CD1c-positive myeloid dendritic cell (primary cell): ENCODE measurements at regions not wholly inside any gene's neighbourhood (a gene's known extent, or its start where the extent isn't known, plus 50 kb on each side); places are given as distances from the start of the nearest gene placed in this dataset.

Experiments used
- DNase-seq: peaks from one replicate; pipeline ENCODE4 v3.0.0-alpha.2; 2016; ENCODE audit errors: extremely low spot score

DNA sequence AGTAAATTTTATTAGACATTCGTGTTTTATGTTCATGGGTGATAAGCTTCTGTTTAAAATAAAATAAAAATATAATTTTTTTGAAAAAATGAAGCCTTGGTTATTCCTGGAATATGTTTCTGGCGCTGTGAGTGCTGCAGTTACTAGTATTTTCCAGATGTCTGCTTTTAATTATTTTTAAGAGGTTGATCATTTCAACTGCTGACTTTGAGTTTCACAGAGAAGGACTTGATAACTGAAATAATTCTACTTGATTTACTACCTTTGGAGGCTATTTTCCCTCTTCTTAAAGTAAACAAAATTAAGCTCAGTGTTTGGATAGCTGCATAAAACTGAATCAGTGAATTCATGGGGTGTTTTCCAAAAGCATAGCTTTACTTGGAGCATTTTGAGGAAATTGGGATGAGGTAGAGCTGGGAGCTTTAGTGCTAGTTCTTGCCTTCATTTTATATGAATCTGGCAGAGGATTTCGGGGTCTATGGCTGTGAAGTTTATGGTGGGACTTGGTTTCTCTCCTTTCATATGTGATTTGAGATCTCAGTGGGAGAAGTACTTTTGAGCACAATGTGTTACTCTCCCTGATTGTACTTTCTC, 666.5 kb downstream of the DCDC2C start:
- no peak for DNase-seq

GRCh38 chr2:4370422-4371090, 667.2 kb downstream of the DCDC2C start:
- DNase-seq, result no peak

DNA sequence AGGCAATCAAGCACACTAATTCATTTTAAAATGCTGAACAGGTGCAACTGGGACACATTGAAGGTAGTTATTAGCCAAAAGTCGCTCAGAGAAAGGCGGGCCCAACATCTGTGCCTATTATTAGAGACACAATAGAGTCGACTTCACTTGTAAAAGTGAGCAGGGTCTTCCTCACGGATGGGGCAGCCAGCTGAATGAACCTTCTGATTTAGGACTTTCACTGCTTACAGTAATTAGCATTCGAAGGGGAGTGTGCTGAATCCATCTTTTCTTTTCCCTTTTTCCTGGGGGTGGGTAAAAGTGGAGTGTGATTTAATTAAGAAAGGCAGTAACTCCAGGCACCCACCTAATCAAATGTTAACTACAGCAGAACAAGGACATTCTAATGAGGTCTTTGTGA, 677.7 kb downstream of the DCDC2C start:
- no peak for DNase-seq

DNA sequence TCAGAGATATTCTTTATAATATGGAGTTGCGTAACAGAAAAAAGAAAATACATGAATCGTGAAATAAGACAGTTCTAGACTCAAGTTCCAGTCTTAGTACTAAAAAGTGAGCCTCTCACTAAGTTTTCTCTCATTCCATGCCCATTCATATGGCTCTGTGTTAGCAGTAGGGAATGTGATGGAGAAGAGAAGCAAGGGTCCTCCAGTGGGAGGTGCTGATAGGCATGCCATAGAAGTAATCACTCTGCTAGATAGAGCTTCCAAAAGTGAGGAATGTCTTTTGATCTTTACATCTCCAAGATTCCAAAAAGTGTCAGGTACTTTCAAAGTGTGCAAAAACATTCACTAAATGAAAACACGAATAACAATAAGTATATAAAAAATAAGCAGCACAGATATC, 678.4 kb downstream of the DCDC2C start:
- no peak for DNase-seq

GRCh38 chr2:4391013-4391412, 687.6 kb downstream of the DCDC2C start:
- DNase-seq, result no peak

DNA sequence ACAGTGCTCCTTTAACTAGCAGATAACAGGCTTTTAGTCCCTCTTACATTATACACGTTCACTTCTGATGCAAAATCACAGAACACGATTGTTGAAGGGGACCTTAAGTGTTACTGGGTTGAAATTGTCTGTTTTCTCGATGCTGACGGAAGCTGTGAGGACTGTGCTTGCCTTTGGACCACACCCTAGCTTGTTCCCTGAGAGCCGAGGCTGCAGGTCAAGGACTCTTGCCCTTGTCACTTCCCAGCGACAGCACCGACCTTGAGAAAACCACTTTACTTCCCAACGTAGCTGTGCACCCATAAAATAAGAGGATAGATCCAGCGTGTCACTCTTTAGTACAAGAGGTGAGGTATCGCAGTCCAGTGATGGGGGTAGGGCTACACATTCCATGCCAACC, 701.0 kb downstream of the DCDC2C start:
- no peak for DNase-seq

GRCh38 chr2:4408321-4408720, 704.9 kb downstream of the DCDC2C start:
- no peak for DNase-seq

GRCh38 chr2:4412637-4413187, 709.3 kb downstream of the DCDC2C start:
- no peak for DNase-seq

DNA sequence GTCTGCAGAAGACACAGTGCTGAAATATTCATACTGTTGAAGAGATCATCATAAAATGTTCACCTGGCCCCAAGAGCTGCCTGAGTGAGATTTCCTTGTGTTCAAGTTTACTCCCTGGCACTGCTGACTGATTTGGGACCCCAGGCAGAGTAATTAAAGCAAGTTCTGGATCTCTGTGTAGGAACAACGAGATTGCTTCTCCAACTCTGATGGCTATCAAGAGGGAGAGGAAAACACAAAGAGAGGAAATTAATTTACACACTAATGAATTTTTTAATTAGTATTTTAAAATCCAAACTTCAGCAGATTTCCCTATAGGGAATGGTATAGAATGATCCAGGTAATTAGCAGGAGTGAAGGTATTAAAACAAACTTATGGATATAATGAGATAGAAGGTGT, 711.8 kb downstream of the DCDC2C start:
- DNase-seq, result no peak

DNA sequence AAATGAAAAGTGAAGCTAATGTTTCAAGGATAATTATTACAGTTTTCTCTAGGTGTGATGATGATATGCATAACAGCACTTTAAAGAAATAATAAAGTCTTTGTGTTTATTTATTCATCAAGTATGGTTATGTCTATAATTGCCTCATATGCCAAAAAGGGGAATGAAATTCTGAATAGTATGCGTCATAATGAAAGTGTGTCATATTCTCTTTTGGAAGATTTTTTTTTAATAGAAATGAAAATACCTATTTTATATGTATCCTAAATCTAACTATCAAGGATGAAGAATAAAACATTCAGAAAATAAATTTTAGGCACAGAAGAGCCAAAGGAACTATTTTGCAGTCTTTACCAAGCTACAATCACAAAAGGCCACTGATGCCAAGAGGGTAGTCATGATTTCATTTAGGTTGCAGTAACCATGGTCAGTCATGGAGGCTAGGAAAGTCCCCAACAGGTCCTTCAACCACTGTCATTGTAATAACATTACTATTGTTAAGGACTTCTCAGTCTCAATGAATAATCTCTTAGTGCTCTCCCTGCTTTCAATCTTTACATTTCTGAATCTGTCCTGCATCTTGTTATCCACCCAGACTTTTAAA, 712.5 kb downstream of the DCDC2C start:
- no peak for DNase-seq

GRCh38 chr2:4416431-4416830, 713.1 kb downstream of the DCDC2C start:
- DNase-seq, result no peak

DNA sequence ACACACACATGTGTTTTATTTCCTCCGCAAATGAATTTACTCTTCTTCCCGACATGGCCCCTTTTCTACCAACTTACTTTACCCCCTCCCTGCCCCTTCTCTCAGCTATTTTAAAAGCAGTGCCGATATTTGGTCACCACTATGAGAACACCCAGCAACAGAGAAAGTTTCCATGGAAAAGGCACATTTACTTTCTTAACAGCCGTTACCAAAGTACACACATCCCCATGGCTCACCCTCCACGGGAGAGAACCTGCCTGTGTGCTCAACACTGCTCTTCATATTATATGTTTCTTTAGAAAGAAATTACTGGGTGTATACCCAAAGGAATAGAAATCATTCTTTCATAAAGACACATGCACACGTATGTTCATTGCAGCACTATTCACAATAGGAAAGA, 714.4 kb downstream of the DCDC2C start:
- DNase-seq, result no peak

DNA sequence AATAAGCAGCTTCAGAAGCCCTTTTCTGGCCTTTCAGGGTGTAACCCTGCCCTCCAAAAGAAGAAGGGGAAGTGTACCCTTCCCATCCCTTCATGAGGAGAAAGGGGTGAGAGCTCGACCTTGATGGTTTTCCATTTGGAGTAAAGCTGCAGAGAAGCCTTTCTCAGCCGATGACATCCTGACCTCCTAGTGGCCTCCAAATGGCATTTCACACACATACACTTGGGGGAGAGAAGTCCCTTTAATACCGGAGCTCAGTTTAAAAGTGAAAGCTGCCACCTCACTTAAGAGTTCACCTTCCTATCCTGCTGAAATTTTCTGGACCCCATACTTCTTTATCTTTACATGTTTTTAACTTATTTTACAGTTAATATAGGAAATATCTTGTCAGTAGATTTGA, 716.7 kb downstream of the DCDC2C start:
- DNase-seq, result no peak

- no peak for DNase-seq
These were observed 720.8 kb downstream of the DCDC2C start for GRCh38 chr2:4424153-4424552.

GRCh38 chr2:4427083-4427482, 723.7 kb downstream of the DCDC2C start:
- no peak for DNase-seq

DNA sequence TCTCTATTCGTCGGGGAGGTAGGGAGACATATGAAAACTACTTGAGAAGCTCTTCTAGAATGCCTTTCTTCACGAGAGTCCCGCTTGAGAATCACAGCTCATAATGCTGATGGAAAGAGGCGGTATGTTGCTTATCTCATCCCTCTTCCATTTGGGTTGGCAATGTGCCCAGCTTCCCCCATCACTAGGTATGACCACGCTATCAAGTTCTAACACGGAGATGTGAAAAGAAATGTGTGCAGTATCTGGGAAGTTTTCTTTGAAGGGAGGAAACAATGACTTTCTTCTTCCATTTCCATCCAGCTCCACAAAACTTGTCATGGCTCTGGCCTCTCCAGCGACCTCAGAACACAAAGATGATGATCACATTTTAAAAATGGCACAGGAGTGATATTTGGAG, 742.4 kb downstream of the DCDC2C start:
- DNase-seq, result no peak

DNA sequence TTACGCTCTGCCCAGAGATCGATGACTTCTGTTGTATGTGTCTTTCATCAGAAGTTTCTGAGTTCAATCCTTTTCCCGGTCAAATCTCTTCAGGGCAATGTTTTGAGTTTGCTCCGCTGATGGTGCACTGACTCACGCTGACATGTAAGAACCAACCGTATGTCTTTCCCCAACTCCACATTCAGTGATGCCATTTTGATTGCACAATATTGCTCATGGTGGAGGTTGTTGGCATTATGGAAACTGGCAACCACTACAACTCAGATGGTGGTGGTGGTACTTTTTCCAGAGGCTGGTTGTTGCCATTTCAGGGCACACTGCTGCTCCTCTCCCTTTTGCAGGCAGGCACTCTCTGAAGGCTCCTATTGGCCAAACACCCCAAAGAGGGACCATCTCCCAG, 751.5 kb downstream of the DCDC2C start:
- DNase-seq, result no peak

DNA sequence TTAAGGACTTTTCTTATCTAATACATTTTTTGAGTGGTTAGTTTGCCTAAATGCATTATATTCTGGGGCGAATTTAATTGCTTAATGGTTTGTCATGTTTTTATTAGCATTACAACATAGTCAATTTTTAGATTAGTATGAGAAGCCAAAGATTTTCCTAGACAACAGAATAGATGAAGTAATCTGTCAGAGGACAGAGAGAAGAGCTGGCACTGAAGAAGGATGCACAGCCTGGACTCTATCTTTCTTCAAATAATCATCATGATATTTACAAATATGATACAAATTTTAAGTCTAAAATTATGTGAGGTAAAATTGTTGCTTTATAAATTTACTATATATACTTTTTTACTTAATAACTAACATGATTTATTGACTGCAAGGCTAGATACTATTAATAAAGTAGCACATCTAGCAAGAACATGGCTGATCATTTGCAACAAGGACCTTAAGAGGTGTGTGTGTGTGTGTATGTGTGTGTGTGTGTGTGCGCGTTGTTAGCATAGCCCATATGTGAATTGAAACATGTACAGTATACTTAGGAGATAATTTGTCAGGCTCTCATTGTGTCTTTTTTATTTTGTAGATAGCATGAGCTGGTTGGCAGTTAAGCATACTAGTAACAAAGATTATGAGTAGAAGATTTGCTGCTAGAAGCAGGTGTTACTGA, 752.2 kb downstream of the DCDC2C start:
- DNase-seq, result no peak

DNA sequence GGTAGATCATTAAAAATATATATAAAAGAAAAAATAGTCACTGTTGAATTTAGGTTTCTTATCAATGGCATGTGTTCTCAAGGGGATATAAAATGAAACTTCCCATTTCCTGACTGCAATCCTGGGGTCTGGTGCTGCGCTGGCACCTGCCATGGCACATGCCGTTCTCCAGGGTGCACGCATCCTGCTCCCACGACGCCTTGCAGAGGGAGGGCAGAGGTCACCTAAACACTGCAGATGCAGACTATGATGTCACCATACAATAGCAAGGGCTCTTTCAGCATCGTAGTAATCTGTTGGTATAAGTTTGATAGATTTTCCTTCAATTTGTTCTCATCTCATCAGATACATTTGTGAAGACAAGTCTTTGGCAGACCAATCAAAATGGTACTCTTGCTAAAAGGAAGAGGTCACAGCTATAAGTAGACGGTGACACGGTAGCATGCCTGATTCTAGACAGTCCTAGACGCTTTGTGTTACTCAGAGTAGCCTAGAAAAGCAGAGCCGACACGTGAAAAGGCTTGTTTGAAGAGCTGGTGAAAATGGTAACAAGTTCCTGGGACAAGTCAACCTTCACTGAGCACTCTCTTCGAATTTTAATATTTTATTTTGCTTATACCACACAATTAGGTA, 761.4 kb downstream of the DCDC2C start:
- no peak for DNase-seq

GRCh38 chr2:4465671-4466070, 762.3 kb downstream of the DCDC2C start:
- no peak for DNase-seq

DNA sequence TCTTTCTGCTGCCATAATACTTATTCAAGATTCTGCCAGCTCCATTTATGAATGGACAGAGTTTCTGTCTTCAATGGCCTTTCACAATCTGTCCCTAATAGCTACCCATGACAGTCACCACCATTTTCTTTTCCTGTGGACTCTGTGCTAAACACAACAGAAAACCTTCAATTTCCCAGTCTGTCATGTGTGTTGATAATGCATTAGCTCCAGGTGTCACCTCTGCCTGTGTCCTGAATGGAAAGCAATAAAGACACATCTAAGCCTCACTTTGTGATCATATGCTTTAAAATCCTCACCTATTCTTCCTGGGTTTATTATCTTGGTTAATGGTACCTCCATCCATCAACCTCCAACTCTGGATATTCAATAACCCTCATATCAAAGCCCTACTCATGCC, 772.2 kb downstream of the DCDC2C start:
- no peak for DNase-seq

DNA sequence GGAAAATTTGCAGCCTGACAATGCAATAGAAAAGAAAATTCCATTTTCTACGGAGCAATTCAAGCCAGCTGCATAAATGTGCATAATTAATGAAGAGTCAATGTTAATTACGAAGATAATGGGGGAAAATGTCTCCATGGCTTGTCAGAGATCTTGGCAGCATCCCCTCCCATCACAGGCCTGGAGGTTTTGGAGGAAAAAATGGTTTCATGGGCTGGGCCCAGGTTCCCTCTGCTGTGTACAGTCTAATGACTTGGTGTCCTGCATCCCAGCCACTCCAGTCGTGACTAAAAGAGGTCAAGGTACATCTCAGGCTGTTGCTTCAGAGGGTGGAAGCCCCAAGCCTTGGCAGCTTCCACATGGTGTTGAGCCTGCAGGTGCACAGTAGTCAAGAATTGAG, 779.7 kb downstream of the DCDC2C start:
- no peak for DNase-seq
